IMR-90 (cell line): ENCODE measurements at regions not wholly inside any gene's neighbourhood (a gene's known extent, or its start where the extent isn't known, plus 50 kb on each side); places are given as distances from the start of the nearest gene placed in this dataset.

ENCODE experiments used
- ATAC-seq: fragments of 200-7000 bp; cut with Tn5 transposase; 2 replicates; pipeline ENCODE4 v1.9.1; 2020; ENCODE audit warnings: low read depth, mild to moderate bottlenecking, moderate library complexity
- BruUV-seq: library from RNA; stranded (reverse); fragments of 400-500 nt; replicated peaks from 2 replicates; lab custom pipeline; 2021; lab: Mats Ljungman, UMichigan
- CTCF ChIA-PET: fragments of 300-600 bp; formaldehyde crosslinking; extraction: SDS; loops from one replicate; lab custom pipeline; 2021; ENCODE audit warnings: antibody characterized with exemption; lab: Yijun Ruan, JAX
- POLR2A ChIA-PET: fragments of 300-600 bp; sonication (Branson Sonifier 250); formaldehyde crosslinking; loops from one replicate; lab custom pipeline; 2022; ENCODE audit warnings: antibody characterized with exemption; ENCODE audit not compliant: unreplicated experiment; lab: Charles Lee
- DNase-seq: peaks from one replicate; pipeline ENCODE4 v3.0.0; 2013
- H2AFZ ChIP-seq: replicated peaks from 2 replicates; pipeline ENCODE3; 2013; ENCODE audit warnings: low read length, mild to moderate bottlenecking; ENCODE audit not compliant: poor library complexity
- H2AK5ac ChIP-seq: 2 replicates; pipeline ENCODE4 v1.6.1; 2013; ENCODE audit warnings: low read depth, low read length, inconsistent platforms
- H2AK9ac ChIP-seq: replicated peaks from 2 replicates; pipeline ENCODE3; 2013; ENCODE audit warnings: mild to moderate bottlenecking, low read depth, low read length, moderate library complexity; ENCODE audit not compliant: poor library complexity
- H2BK120ac ChIP-seq: 2 replicates; pipeline ENCODE4 v1.6.1; 2013; ENCODE audit warnings: low read depth, low read length, inconsistent platforms
- H2BK15ac ChIP-seq: 3 replicates; pipeline ENCODE4 v1.6.1; 2013; ENCODE audit warnings: low read depth, low read length, inconsistent platforms
- H2BK20ac ChIP-seq: 2 replicates; pipeline ENCODE4 v1.6.1; 2013; ENCODE audit warnings: low read depth, mild to moderate bottlenecking, inconsistent platforms, low read length, moderate library complexity
- H2BK5ac ChIP-seq: 2 replicates; pipeline ENCODE4 v1.6.1; 2013; ENCODE audit warnings: mild to moderate bottlenecking, low read depth, low read length, inconsistent platforms; ENCODE audit not compliant: poor library complexity, severe bottlenecking
- H3K14ac ChIP-seq: replicated peaks from 2 replicates; pipeline ENCODE4 v1.6.1; 2013; ENCODE audit warnings: low read depth, low read length, inconsistent platforms
- H3K18ac ChIP-seq: 2 replicates; pipeline ENCODE4 v1.6.1; 2013; ENCODE audit warnings: low read depth, low read length, control low read depth
- H3K23ac ChIP-seq: 2 replicates; pipeline ENCODE4 v1.6.1; 2013; ENCODE audit warnings: low read depth, low read length, inconsistent platforms
- H3K27ac ChIP-seq: 2 replicates; pipeline ENCODE4 v1.5.1; 2013; ENCODE audit warnings: mild to moderate bottlenecking, control low read depth, low read length; ENCODE audit not compliant: insufficient read depth
- H3K27me3 ChIP-seq: 2 replicates; pipeline ENCODE4 v1.6.1; 2013; ENCODE audit warnings: low read length; ENCODE audit not compliant: control insufficient read depth, insufficient read depth
- H3K36me3 ChIP-seq: 2 replicates; pipeline ENCODE4 v1.6.1; 2013; ENCODE audit warnings: low read length, mixed read lengths; ENCODE audit not compliant: control insufficient read depth, insufficient read depth
- H3K4ac ChIP-seq: 2 replicates; pipeline ENCODE4 v1.6.1; 2013; ENCODE audit warnings: low read depth, low read length, inconsistent platforms
- H3K4me1 ChIP-seq: 2 replicates; pipeline ENCODE4 v1.6.1; 2013; ENCODE audit warnings: low read length, mixed read lengths; ENCODE audit not compliant: control insufficient read depth, insufficient read depth
- H3K4me2 ChIP-seq: 2 replicates; pipeline ENCODE4 v1.6.1; 2013; ENCODE audit warnings: low read depth, mild to moderate bottlenecking, control low read depth, low read length, moderate library complexity
- H3K4me3 ChIP-seq: 2 replicates; pipeline ENCODE4 v1.5.1; 2013; ENCODE audit warnings: low read depth, mild to moderate bottlenecking, control low read depth, low read length, moderate library complexity; ENCODE audit not compliant: insufficient read depth
- H3K56ac ChIP-seq: 2 replicates; pipeline ENCODE4 v1.6.1; 2013; ENCODE audit warnings: low read length, inconsistent platforms; ENCODE audit not compliant: insufficient read depth; ENCODE audit errors: extremely low read depth
- H3K79me1 ChIP-seq, 2 experiments: 2 replicates each; pipeline ENCODE4 v1.6.1; 2013; ENCODE audit warnings: low read length in 2 of 2, inconsistent platforms in 1 of 2, low read depth in 1 of 2
- H3K9ac ChIP-seq: 2 replicates; pipeline ENCODE4 v1.6.1; 2013; ENCODE audit warnings: low read depth, low read length, control low read depth
- H3K9me1 ChIP-seq: 2 replicates; pipeline ENCODE4 v1.6.1; 2013; ENCODE audit warnings: low read length, inconsistent platforms; ENCODE audit not compliant: insufficient read depth
- H3K9me3 ChIP-seq: 2 replicates; pipeline ENCODE4 v1.6.1; 2013; ENCODE audit warnings: low read length; ENCODE audit not compliant: control insufficient read depth, insufficient read depth
- H4K20me1 ChIP-seq: 2 replicates; pipeline ENCODE4 v1.6.1; 2013; ENCODE audit warnings: low read length, inconsistent platforms; ENCODE audit not compliant: insufficient read depth
- H4K5ac ChIP-seq: 2 replicates; pipeline ENCODE4 v1.6.1; 2013; ENCODE audit warnings: mild to moderate bottlenecking, low read depth, low read length, control low read depth
- H4K8ac ChIP-seq, 2 experiments: 2 replicates each; pipeline ENCODE4 v1.6.1; 2013; ENCODE audit warnings: low read depth in 2 of 2, low read length in 2 of 2, control low read depth in 1 of 2, inconsistent platforms in 1 of 2
- H4K91ac ChIP-seq: 2 replicates; pipeline ENCODE4 v1.6.1; 2013; ENCODE audit warnings: low read depth, low read length, inconsistent platforms; ENCODE audit not compliant: insufficient read depth
- WGBS, 2 experiments: methylation state at CpG; one replicate each; pipeline versions ENCODE4 v1.1.5 to v1.1.7; 2013; ENCODE audit warnings: missing lambda C conversion rate in 2 of 2; ENCODE audit not compliant: insufficient read length in 1 of 2; ENCODE audit errors: extremely low coverage in 2 of 2; 5-methylcytosine and 5-hydroxymethylcytosine counted together
- dilution Hi-C: fragments of 300-500 bp; cut with HindIII; formaldehyde crosslinking; loops from one replicate; pipeline ENCODE4 v1.14.3; 2018; ENCODE audit warnings: low sequenced_read_pairs; ENCODE audit not compliant: unreplicated experiment
- in situ Hi-C: fragments of 300-500 bp; cut with MboI; formaldehyde crosslinking; loops from 3 replicates; pipeline ENCODE4 v1.14.3; 2019; ENCODE audit warnings: low sequenced_read_pairs, inconsistent platforms, mixed read lengths
- intact Hi-C: fragments of 100-400 bp; cut with micrococcal nuclease; formaldehyde crosslinking; loops from 2 replicates; pipeline ENCODE4 v1.10.0; 2022
- TF ChIP-seq, protein P1 (sequence below): fragments of 150-350 bp; IDR thresholded peaks from 2 replicates; pipeline ENCODE4 v1.6.1; 2016; ENCODE audit warnings: low read depth, mild to moderate bottlenecking, low read length, moderate library complexity, borderline replicate concordance

GRCh38 chr5:167726642-167727041 lies 564.8 kb upstream of the WWC1 start:
- dilution Hi-C loops, result no loop called here
- Histone ChIP-seq H3K4me2 (no peak overlapping the region), H2BK5ac (no peak overlapping the region), H3K56ac (no peak overlapping the region), H3K4ac (no peak overlapping the region), H4K91ac (no peak overlapping the region), H4K8ac (no peak overlapping the region), H4K20me1 (no peaks in the 10 kb centered on the region), H3K23ac (no peak overlapping the region), H3K36me3 (no peaks in the 10 kb centered on the region), H3K9ac (no peak overlapping the region), H4K5ac (no peak overlapping the region), H2AK9ac (no peak overlapping the region), H2BK20ac (no peak overlapping the region), H3K14ac (no peak overlapping the region), H3K27ac (no peak overlapping the region), H3K9me1 (peaks cover 4% of the 10 kb centered on the region; the same call in 1 of the 2 replicates), H3K18ac (no peak overlapping the region), H2BK120ac (no peak overlapping the region), H3K4me1 (peaks cover 5% of the 10 kb centered on the region), H3K4me3 (no peak overlapping the region), H2AK5ac (no peak overlapping the region), H2BK15ac (no peak overlapping the region), H2AFZ (no peak overlapping the region), H3K79me1 (no peaks in the 10 kb centered on the region), H3K9me3 (no peaks in the 10 kb centered on the region), H3K27me3 (no peaks in the 10 kb centered on the region)
- no CpG with 5 or more reads among the region's 2 CpGs for WGBS, 2 experiments
- POLR2A ChIA-PET, result no interaction called here
- DNase-seq, result no peak
- in situ Hi-C loops, result loop anchor here (10.0 kb wide), 1 partner anchor 218 kb away; no protein-coding TSS in a partner anchor
- no peak for ATAC-seq
- CTCF ChIA-PET, result no interaction called here
- TF ChIP-seq, protein P1, sequence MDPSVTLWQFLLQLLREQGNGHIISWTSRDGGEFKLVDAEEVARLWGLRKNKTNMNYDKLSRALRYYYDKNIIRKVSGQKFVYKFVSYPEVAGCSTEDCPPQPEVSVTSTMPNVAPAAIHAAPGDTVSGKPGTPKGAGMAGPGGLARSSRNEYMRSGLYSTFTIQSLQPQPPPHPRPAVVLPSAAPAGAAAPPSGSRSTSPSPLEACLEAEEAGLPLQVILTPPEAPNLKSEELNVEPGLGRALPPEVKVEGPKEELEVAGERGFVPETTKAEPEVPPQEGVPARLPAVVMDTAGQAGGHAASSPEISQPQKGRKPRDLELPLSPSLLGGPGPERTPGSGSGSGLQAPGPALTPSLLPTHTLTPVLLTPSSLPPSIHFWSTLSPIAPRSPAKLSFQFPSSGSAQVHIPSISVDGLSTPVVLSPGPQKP, result no peak
- no TSS peak for BruUV-seq
- intact Hi-C loops, result no loop called here
